Ishikawa (cell line): ENCODE measurements at regions not wholly inside any gene's neighbourhood (a gene's known extent, or its start where the extent isn't known, plus 50 kb on each side); places are given as distances from the start of the nearest gene placed in this dataset.

Experiments
- EP300 ChIP-seq: IDR thresholded peaks from 2 replicates; pipeline ENCODE4 v1.6.1; 2012; ENCODE audit warnings: borderline replicate concordance
- RAD21 ChIP-seq: IDR thresholded peaks from 2 replicates; pipeline ENCODE4 v1.6.1; 2012; ENCODE audit warnings: low read depth
- REST ChIP-seq: IDR thresholded peaks from 2 replicates; pipeline ENCODE4 v1.6.1; 2012; ENCODE audit warnings: low read depth, mild to moderate bottlenecking

- TF ChIP-seq RAD21: no peak
- no peak for TF ChIP-seq EP300
- TF ChIP-seq REST: no peak
Observed at GRCh38 chr11:127281534-127281933, 281.0 kb upstream of the KIRREL3 start.
